Psoas muscle (tissue), 7 donors: ENCODE measurements at regions not wholly inside any gene's neighbourhood (a gene's known extent, or its start where the extent isn't known, plus 50 kb on each side); places are given as distances from the start of the nearest gene placed in this dataset.

Source experiments
- ATAC-seq, 4 donors: fragments of 200-7000 bp; cut with Tn5 transposase; one replicate each; pipeline ENCODE4 v1.9.1; 2020; ENCODE audit warnings: moderate library complexity in 3 of 4, mild to moderate bottlenecking in 2 of 4
- DNase-seq, 2 donors: peaks; one replicate each; pipeline ENCODE4 v3.0.0-alpha.2; 2020
- H3K27ac ChIP-seq: fragments of 200-600 bp; one replicate; pipeline ENCODE4 v1.8.0; 2022
- H3K27me3 ChIP-seq, 3 donors: fragments of 200-600 bp in 1 of 3; one replicate each; pipeline versions ENCODE4 v1.6.1 to v1.8.0; 2013 to 2022; ENCODE audit warnings: low read length in 2 of 3, mild to moderate bottlenecking in 2 of 3, moderate library complexity in 1 of 3; ENCODE audit not compliant: insufficient read depth in 3 of 3
- H3K36me3 ChIP-seq, 2 donors: fragments of 200-600 bp in 1 of 2; one replicate each; pipeline versions ENCODE4 v1.6.1 to v1.8.0; 2013 to 2022; ENCODE audit warnings: low read depth in 1 of 2, mild to moderate bottlenecking in 1 of 2, moderate library complexity in 1 of 2; ENCODE audit not compliant: insufficient read depth in 1 of 2
- H3K4me1 ChIP-seq: fragments of 200-600 bp; one replicate; pipeline ENCODE4 v1.8.0; 2022
- H3K4me3 ChIP-seq: fragments of 200-600 bp; one replicate; pipeline ENCODE4 v1.8.0; 2022; ENCODE audit warnings: mild to moderate bottlenecking
- H3K9me3 ChIP-seq: fragments of 200-600 bp; one replicate; pipeline ENCODE4 v1.8.0; 2022
- WGBS, 3 donors: extraction: QIAGEN DNeasy Blood & Tissue Kit; methylation state at CpG; one replicate each; pipeline versions ENCODE4 v1.1.6 to v1.1.7; 2013; 5-methylcytosine and 5-hydroxymethylcytosine counted together
- intact Hi-C, 2 donors: fragments of 100-400 bp; cut with DNase I; formaldehyde crosslinking; loops; one replicate each; pipeline versions ENCODE4 v1.11.0 to v1.14.2; 2022
- TF ChIP-seq, protein P1 (sequence below): fragments of 200-600 bp; IDR thresholded peaks from one replicate; pipeline ENCODE4 v1.8.0; 2022; ENCODE audit warnings: antibody characterized with exemption
- donor health status: healthy with polysubstance abuse.
- donor health status: DM: no; HTN: no; CAD: no; lungs with moderate emphysema.
- donor health status: Bipolar disorder and iron deficiency.
- donor health status: healthy.
- donor health status: DM: yes; HTN: yes; CAD: no.
- donor health status: DM: no; HTN: no; CAD: no.
- donor health status: DM: yes; HTN: yes; CAD: no.

DNA sequence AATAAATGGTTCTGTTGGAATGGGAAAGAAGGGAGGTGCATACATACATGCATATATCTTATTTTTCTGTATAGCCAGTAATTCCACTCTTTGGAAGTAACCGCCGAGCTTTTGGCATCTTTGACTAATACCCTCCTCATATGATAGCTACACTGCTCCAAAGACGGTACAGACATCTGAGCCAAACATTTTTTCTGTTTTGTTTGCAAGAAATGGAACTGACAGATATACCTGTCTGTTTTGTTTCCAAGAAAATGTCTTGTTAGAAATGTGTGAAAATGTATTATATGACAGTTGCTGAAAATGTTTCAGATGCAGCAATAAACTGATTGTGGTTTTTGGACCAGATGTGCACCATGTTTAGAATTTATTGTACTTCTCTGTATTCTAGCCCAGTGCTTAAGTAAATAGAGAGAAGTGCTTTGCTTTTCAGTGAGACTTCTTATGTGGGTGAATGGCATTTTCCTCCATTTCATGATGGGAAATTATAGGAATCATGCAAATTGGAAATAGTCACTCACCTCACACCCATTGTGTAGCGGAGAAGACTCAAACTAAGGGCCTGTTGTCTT is 396.9 kb downstream of the KCNRG start:
- WGBS, 3 donors: 88 to 92% (median 91%) methylated on average over 4 of the region's 4 CpGs
- intact Hi-C loops: loop anchor here in 1 of 2 donors (2.0 kb wide), 1 partner anchor 75 kb away; no protein-coding TSS in a partner anchor
- DNase-seq: no peak
- Histone ChIP-seq H3K4me1 (peaks cover 10% of the 10 kb centered on the region), H3K36me3 (no peaks in the 10 kb centered on the region), H3K27ac (peak overlapping the region; percentile 54), H3K4me3 (no peak overlapping the region), H3K27me3 (no peaks in the 10 kb centered on the region), H3K9me3 (no peaks in the 10 kb centered on the region)
- ATAC-seq: no peak
- TF ChIP-seq, protein P1, sequence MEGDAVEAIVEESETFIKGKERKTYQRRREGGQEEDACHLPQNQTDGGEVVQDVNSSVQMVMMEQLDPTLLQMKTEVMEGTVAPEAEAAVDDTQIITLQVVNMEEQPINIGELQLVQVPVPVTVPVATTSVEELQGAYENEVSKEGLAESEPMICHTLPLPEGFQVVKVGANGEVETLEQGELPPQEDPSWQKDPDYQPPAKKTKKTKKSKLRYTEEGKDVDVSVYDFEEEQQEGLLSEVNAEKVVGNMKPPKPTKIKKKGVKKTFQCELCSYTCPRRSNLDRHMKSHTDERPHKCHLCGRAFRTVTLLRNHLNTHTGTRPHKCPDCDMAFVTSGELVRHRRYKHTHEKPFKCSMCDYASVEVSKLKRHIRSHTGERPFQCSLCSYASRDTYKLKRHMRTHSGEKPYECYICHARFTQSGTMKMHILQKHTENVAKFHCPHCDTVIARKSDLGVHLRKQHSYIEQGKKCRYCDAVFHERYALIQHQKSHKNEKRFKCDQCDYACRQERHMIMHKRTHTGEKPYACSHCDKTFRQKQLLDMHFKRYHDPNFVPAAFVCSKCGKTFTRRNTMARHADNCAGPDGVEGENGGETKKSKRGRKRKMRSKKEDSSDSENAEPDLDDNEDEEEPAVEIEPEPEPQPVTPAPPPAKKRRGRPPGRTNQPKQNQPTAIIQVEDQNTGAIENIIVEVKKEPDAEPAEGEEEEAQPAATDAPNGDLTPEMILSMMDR: no peak

GRCh38 chr13:50414640-50415039 is 399.4 kb downstream of the KCNRG start:
- no peak overlapping the region for H3K4me3 ChIP-seq
- no peaks in the 10 kb centered on the region for H3K27me3 ChIP-seq
- DNase-seq: no peak
- H3K27ac ChIP-seq: no peak overlapping the region
- H3K9me3 ChIP-seq: no peaks in the 10 kb centered on the region
- ATAC-seq: no peak
- WGBS, 3 donors: 94 to 100% (median 100%) methylated on average over 1 of the region's 1 CpG
- H3K4me1 ChIP-seq: peaks cover 20% of the 10 kb centered on the region
- intact Hi-C loops: loop anchor here in 1 of 2 donors (5.0 kb wide), 1 partner anchor 287 kb away; no protein-coding TSS in a partner anchor
- no peaks in the 10 kb centered on the region for H3K36me3 ChIP-seq
- TF ChIP-seq, protein P1: no peak

GRCh38 chr13:50415428-50415827 is 400.2 kb downstream of the KCNRG start:
- H3K9me3 ChIP-seq: no peaks in the 10 kb centered on the region

DNA sequence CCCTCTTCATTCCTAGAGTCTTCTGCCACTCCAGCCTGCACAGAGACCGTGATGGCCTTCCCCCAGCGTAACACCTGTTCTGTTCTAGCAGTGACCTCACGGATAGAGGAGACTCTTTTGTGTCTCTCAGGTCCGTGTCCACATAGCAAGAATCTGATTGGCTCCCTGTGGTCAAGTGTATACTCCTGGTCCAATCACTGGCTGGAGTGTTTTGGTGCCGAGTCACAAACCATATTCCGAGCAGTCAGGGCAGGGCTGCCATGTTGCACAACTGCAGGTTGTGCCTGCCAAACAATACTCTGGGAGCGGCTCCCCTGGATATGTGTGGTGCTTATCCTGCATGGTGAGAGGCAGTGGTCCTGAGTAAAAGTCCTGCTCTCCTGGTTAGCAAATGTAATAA is 402.4 kb downstream of the KCNRG start:
- intact Hi-C loops: loop anchor here in 1 of 2 donors (5.0 kb wide), 1 partner anchor 290 kb away; no protein-coding TSS in a partner anchor
- Histone ChIP-seq H3K4me3 (no peak overlapping the region), H3K9me3 (no peaks in the 10 kb centered on the region), H3K27me3 (no peaks in the 10 kb centered on the region), H3K4me1 (peaks cover 40% of the 10 kb centered on the region), H3K27ac (peak overlapping the region; percentile 60), H3K36me3 (no peaks in the 10 kb centered on the region)
- TF ChIP-seq, protein P1: no peak
- 43 to 54% (median 45%) methylated on average over 6 to 7 of the region's 7 CpGs for WGBS, 3 donors
- ATAC-seq (peak; percentile 67 to 92 (median 86)), DNase-seq (peak; percentile 44 to 64)

More at GRCh38 chr13:50415428-50415827, 400.2 kb downstream of the KCNRG start:
- Histone ChIP-seq H3K4me3 (no peak overlapping the region), H3K4me1 (peaks cover 28% of the 10 kb centered on the region), H3K36me3 (no peaks in the 10 kb centered on the region), H3K27me3 (no peaks in the 10 kb centered on the region), H3K27ac (no peak overlapping the region)
- TF ChIP-seq, protein P1: no peak
- DNase-seq (no peak), ATAC-seq (no peak)
- 66 to 78% (median 75%) methylated on average over 3 of the region's 3 CpGs for WGBS, 3 donors
- intact Hi-C loops: loop anchor here in 1 of 2 donors (5.0 kb wide), 1 partner anchor 288 kb away; no protein-coding TSS in a partner anchor
